Nephron (organoid): ENCODE measurements at regions not wholly inside any gene's neighbourhood (a gene's known extent, or its start where the extent isn't known, plus 50 kb on each side); places are given as distances from the start of the nearest gene placed in this dataset.

Experiments
- H3K27ac Mint-ChIP-seq, 3 experiments: 2 replicates each; pipeline ENCODE4 v1.8.0; 2020; ENCODE audit warnings: mixed read lengths in 3 of 3, mild to moderate bottlenecking in 2 of 3, moderate library complexity in 1 of 3
- H3K27me3 Mint-ChIP-seq: 2 replicates; pipeline ENCODE4 v1.8.0; 2021; ENCODE audit warnings: low read depth, mild to moderate bottlenecking, moderate library complexity, mixed read lengths
- H3K36me3 Mint-ChIP-seq: 2 replicates; pipeline ENCODE4 v1.8.0; 2020; ENCODE audit warnings: low read depth, mixed read lengths
- H3K4me1 Mint-ChIP-seq: 2 replicates; pipeline ENCODE4 v1.8.0; 2020; ENCODE audit warnings: mixed read lengths
- H3K4me3 Mint-ChIP-seq, 3 experiments: 2 replicates each; pipeline ENCODE4 v1.8.0; 2020; ENCODE audit warnings: mild to moderate bottlenecking in 3 of 3, mixed read lengths in 3 of 3, moderate library complexity in 2 of 3
- H3K9me3 Mint-ChIP-seq: 2 replicates; pipeline ENCODE4 v1.8.0; 2020; ENCODE audit warnings: mixed read lengths
- CTCF ChIP-seq, 3 experiments: fragments of 200-600 bp; sonication (generic); IDR thresholded peaks; one replicate each; pipeline ENCODE4 v1.5.0; 2021; ENCODE audit warnings: antibody characterized with exemption in 3 of 3; ENCODE audit not compliant: unreplicated experiment in 3 of 3

- H3K4me1 Mint-ChIP-seq = peaks cover 12% of the 10 kb centered on the region
- no peaks in the 10 kb centered on the region for H3K9me3 Mint-ChIP-seq
- H3K27ac Mint-ChIP-seq = peak overlapping the region; percentile 71 to 81 (median 80)
- no peak overlapping the region for H3K4me3 Mint-ChIP-seq
- no peaks in the 10 kb centered on the region for H3K36me3 Mint-ChIP-seq
- H3K27me3 Mint-ChIP-seq = no peaks in the 10 kb centered on the region
- TF ChIP-seq CTCF (IDR thresholded peaks at IDR 0.05; ENCODE audit: unreplicated experiment in 3 of 3) = peak; percentile 76 to 77 (median 76)
These were observed 133.3 kb upstream of the RAI14 start for GRCh38 chr5:34522599-34523386.

- H3K27ac Mint-ChIP-seq = peak overlapping the region; percentile 71 to 81 (median 80)
- peaks cover 12% of the 10 kb centered on the region for H3K4me1 Mint-ChIP-seq
- no peaks in the 10 kb centered on the region for H3K36me3 Mint-ChIP-seq
- no peaks in the 10 kb centered on the region for H3K9me3 Mint-ChIP-seq
- H3K27me3 Mint-ChIP-seq = no peaks in the 10 kb centered on the region
- H3K4me3 Mint-ChIP-seq = no peak overlapping the region
- peak in 1 of 3 experiments; percentile 19 for TF ChIP-seq CTCF (IDR thresholded peaks at IDR 0.05; ENCODE audit: unreplicated experiment in 3 of 3)
These were observed 132.8 kb upstream of the RAI14 start for GRCh38 chr5:34523387-34523726.

GRCh38 chr5:34524123-34524522 is 132.0 kb upstream of the RAI14 start:
- no peak overlapping the region for H3K4me3 Mint-ChIP-seq
- no peak for TF ChIP-seq CTCF (IDR thresholded peaks at IDR 0.05; ENCODE audit: unreplicated experiment in 3 of 3)
- peak overlapping the region in 2 of 3 experiments; percentile 38 to 71 for H3K27ac Mint-ChIP-seq
- H3K9me3 Mint-ChIP-seq = no peaks in the 10 kb centered on the region
- peaks cover 12% of the 10 kb centered on the region for H3K4me1 Mint-ChIP-seq
- no peaks in the 10 kb centered on the region for H3K27me3 Mint-ChIP-seq
- no peaks in the 10 kb centered on the region for H3K36me3 Mint-ChIP-seq

- no peak overlapping the region for H3K27ac Mint-ChIP-seq
- H3K4me1 Mint-ChIP-seq = peaks cover 25% of the 10 kb centered on the region
These were observed 130.4 kb upstream of the RAI14 start for GRCh38 chr5:34525761-34526160.

GRCh38 chr5:34526682-34527305 is 129.3 kb upstream of the RAI14 start:
- Mint-ChIP-seq H3K4me1 (peaks cover 32% of the 10 kb centered on the region), H3K27ac (no peak overlapping the region), H3K27me3 (no peaks in the 10 kb centered on the region), H3K9me3 (no peaks in the 10 kb centered on the region), H3K4me3 (no peak overlapping the region), H3K36me3 (no peaks in the 10 kb centered on the region)
- no peak for TF ChIP-seq CTCF (IDR thresholded peaks at IDR 0.05; ENCODE audit: unreplicated experiment in 3 of 3)

More at GRCh38 chr5:34525761-34526160, 130.4 kb upstream of the RAI14 start:
- no peaks in the 10 kb centered on the region for H3K9me3 Mint-ChIP-seq
- TF ChIP-seq CTCF (IDR thresholded peaks at IDR 0.05; ENCODE audit: unreplicated experiment in 3 of 3) = no peak
- no peaks in the 10 kb centered on the region for H3K36me3 Mint-ChIP-seq
- no peak overlapping the region for H3K4me3 Mint-ChIP-seq
- H3K27me3 Mint-ChIP-seq = no peaks in the 10 kb centered on the region
